Pancreas (tissue), 10 donors: ENCODE measurements at regions not wholly inside any gene's neighbourhood (a gene's known extent, or its start where the extent isn't known, plus 50 kb on each side); places are given as distances from the start of the nearest gene placed in this dataset.
A peak's percentile ranks its signal among the peaks of the same experiment; 100 is the strongest.
"Not testable (repeated sequence)": the region's sequence is repeated elsewhere in the genome, so short reads cannot be mapped to it uniquely, and the experiment has no call there.

ENCODE experiments used
- ATAC-seq, 4 donors: fragments of 200-7000 bp; cut with Tn5 transposase; one replicate each; pipeline versions ENCODE4 v1.8.0 to v1.9.1; 2020; ENCODE audit warnings: mild to moderate bottlenecking in 4 of 4, moderate library complexity in 4 of 4
- DNase-seq, 6 donors: peaks; one replicate each; pipeline ENCODE4 v3.0.0-alpha.2; 2020
- FAIRE-seq: peaks from 2 replicates; lab custom pipeline; 2012; peaks lifted over from hg19 to GRCh38; lab: Jason Lieb, UNC
- H3K27ac ChIP-seq, 4 donors: fragments of 200-600 bp; sonication (generic); 1 replicate in 3 of 4; 2 replicates in 1 of 4; pipeline versions ENCODE4 v1.5.0 to v1.8.0; 2020
- H3K27me3 ChIP-seq, 4 donors: fragments of 200-600 bp; one replicate each; pipeline ENCODE4 v1.8.0; 2021
- H3K36me3 ChIP-seq, 3 donors: fragments of 200-600 bp; sonication (generic) in 1 of 3; one replicate each; pipeline versions ENCODE4 v1.5.0 to v1.8.0; 2020 to 2021
- H3K4me1 ChIP-seq, 3 donors: fragments of 200-600 bp; one replicate each; pipeline ENCODE4 v1.8.0; 2021
- H3K4me3 ChIP-seq, 4 donors: fragments of 200-600 bp; sonication (generic) in 2 of 4; one replicate each; pipeline versions ENCODE4 v1.5.0 to v1.8.0; 2020 to 2021
- H3K9me3 ChIP-seq, 4 donors: fragments of 200-600 bp; one replicate each; pipeline ENCODE4 v1.8.0; 2021
- WGBS, 2 donors: extraction: QIAGEN DNeasy Blood & Tissue Kit; methylation state at CpG; one replicate each; pipeline ENCODE4 v1.1.7; 2013; 5-methylcytosine and 5-hydroxymethylcytosine counted together
- intact Hi-C, 3 donors: fragments of 100-400 bp; cut with DNase I; formaldehyde crosslinking; loops; one replicate each; pipeline versions ENCODE4 v1.11.1 to v1.14.2; 2022
- TF ChIP-seq, protein P1 (sequence below), 4 donors: fragments of 200-600 bp; sonication (generic) in 3 of 4; IDR thresholded peaks; one replicate each; pipeline versions ENCODE4 v1.5.0 to v1.8.0; 2021; ENCODE audit warnings: antibody characterized with exemption in 4 of 4
- donor health status: healthy with polysubstance abuse.
- donor health status: DM: no; HTN: no; CAD: no; lungs with moderate emphysema.
- donor health status: DM: no; HTN: no; CAD: no.
- donor health status: control.
- donor health status: control.
- donor health status: Bipolar disorder and iron deficiency.
- donor health status: DM: yes; HTN: yes; CAD: no.
- donor health status: DM: no; HTN: no; CAD: no.
- donor health status: DM: no; HTN: no; CAD: no.
- donor health status: DM: yes; HTN: yes; CAD: no.

DNA sequence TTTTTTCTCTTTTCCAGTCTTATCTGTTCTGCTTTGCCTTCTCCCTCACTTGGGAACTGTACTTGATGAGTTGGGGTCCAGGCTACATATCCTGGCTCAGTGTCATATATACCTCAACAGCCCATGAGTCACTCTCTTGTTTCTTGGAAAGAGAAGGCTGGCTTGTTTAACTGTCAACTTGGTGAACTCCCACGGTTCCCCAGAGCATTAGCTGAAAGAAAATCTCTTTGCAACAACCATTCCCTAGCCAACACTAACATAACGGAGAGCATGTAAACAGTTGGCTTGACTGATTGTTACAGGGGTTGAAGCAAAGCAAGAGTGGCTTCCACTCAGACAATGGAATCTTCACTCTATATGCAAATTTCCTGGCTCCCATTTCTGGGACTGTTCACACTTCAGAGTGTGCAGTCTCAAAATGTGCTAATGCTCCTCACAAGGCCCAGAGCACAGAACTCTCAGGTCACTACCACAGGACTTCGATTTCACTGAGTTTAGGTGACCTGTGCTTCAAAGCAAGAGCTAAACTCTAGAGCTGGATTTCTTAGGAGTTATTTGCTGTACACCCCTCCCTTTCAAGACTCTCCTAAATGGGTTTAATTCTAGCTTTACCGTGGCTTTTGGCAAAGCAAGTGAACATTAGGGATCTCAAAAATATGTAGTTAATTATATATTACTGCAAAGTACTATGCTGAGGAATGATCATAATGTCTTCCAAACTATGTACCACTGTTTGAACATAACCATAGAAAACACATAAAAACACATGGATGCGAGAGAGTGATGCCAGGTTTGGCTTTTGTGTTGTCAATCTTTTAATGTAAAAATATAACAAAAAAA lies 609.8 kb downstream of the RFPL4B start:
- DNase-seq (no peak), ATAC-seq (peak in 1 of 4 donors; percentile 37), FAIRE-seq (no peak)
- Histone ChIP-seq H3K36me3 (no peaks in the 10 kb centered on the region), H3K27ac (no peak overlapping the region), H3K4me1 (no peaks in the 10 kb centered on the region), H3K9me3 (no peaks in the 10 kb centered on the region), H3K27me3 (no peaks in the 10 kb centered on the region), H3K4me3 (no peak overlapping the region)
- intact Hi-C loops: no loop called here
- TF ChIP-seq, protein P1, sequence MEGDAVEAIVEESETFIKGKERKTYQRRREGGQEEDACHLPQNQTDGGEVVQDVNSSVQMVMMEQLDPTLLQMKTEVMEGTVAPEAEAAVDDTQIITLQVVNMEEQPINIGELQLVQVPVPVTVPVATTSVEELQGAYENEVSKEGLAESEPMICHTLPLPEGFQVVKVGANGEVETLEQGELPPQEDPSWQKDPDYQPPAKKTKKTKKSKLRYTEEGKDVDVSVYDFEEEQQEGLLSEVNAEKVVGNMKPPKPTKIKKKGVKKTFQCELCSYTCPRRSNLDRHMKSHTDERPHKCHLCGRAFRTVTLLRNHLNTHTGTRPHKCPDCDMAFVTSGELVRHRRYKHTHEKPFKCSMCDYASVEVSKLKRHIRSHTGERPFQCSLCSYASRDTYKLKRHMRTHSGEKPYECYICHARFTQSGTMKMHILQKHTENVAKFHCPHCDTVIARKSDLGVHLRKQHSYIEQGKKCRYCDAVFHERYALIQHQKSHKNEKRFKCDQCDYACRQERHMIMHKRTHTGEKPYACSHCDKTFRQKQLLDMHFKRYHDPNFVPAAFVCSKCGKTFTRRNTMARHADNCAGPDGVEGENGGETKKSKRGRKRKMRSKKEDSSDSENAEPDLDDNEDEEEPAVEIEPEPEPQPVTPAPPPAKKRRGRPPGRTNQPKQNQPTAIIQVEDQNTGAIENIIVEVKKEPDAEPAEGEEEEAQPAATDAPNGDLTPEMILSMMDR (IDR thresholded peaks at IDR 0.05): no peak
- WGBS, 2 donors: 57 to 70% methylated on average over 5 of the region's 5 CpGs

DNA sequence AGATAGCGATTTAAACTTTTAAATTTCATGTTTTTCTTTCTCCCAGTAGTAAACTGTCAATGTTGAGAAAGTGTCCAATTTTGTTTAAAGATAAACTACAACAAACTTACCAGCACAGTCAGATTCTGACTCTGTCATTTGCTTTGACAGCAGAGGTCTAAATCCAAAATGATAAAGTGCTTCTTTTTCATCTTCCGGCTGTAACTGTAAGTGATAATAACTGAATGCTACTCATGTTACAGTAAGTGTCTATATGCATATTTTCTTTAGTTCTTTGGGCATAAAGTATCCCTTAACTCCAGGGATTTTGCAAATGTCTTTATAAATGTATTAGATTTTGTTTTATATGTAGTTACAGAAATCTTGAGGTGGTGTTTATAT lies 610.4 kb downstream of the RFPL4B start:
- H3K36me3 ChIP-seq: no peaks in the 10 kb centered on the region
- no peak for ATAC-seq
- FAIRE-seq: no peak
- H3K27me3 ChIP-seq: no peaks in the 10 kb centered on the region
- no peak overlapping the region for H3K4me3 ChIP-seq
- H3K27ac ChIP-seq: no peak overlapping the region
- no peak for DNase-seq
- H3K9me3 ChIP-seq: no peaks in the 10 kb centered on the region
- intact Hi-C loops: no loop called here
- WGBS, 2 donors: 81 to 85% methylated on average over 2 of the region's 2 CpGs
- no peaks in the 10 kb centered on the region for H3K4me1 ChIP-seq
- TF ChIP-seq, protein P1 (IDR thresholded peaks at IDR 0.05): no peak

DNA sequence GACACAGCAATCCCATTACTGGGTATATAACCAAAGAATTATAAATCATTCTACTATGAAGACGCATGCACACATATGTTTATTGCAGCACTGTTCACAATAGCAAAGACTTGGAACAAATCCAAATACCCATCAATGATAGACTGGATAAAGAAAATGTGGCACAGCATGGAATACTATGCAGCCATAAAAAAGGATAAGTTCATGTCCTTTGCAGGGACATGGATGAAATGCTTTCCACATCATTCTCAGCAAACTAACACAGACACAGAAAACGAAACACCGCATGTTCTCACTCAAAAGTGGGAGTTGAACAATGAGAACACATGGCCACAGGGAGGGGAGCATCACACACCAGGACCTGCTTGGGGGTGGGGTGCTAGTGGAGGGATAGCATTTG lies 613.0 kb downstream of the RFPL4B start:
- H3K4me3 ChIP-seq, H3K4me1 ChIP-seq, ATAC-seq, H3K27ac ChIP-seq, DNase-seq, H3K27me3 ChIP-seq, H3K9me3 ChIP-seq, FAIRE-seq, H3K36me3 ChIP-seq, intact Hi-C loops: not testable (repeated sequence)
- 83 to 92% methylated on average over 3 of the region's 3 CpGs for WGBS, 2 donors

DNA sequence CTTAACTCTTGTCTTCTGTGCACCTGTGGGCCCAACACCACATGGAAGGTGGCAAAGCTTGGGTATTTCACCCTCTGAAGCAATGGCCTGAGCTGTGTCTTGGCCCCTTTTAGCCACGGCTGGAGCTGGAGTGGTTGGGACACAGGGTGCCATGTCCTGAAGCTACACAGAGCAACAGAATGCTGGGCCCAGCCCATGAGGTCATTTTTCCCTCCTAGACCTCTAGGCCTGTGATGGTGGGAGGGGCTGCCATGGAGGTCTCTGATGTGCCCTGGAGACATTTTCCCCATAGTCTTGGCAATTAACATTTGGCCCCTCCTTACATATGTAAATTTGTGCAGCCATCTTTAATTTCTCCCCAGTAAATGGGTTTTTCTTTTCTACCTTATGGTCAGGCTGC lies 620.8 kb downstream of the RFPL4B start:
- ATAC-seq: no peak
- intact Hi-C loops: no loop called here
- Histone ChIP-seq H3K4me1 (no peaks in the 10 kb centered on the region), H3K4me3 (no peak overlapping the region), H3K36me3 (no peaks in the 10 kb centered on the region), H3K27ac (no peak overlapping the region), H3K9me3 (no peaks in the 10 kb centered on the region), H3K27me3 (no peaks in the 10 kb centered on the region)
- peak in 1 of 6 donors; percentile 9 for DNase-seq
- FAIRE-seq: no peak
- WGBS, 2 donors: 78 to 100% methylated on average over 1 of the region's 1 CpG
- TF ChIP-seq, protein P1 (IDR thresholded peaks at IDR 0.05): no peak

DNA sequence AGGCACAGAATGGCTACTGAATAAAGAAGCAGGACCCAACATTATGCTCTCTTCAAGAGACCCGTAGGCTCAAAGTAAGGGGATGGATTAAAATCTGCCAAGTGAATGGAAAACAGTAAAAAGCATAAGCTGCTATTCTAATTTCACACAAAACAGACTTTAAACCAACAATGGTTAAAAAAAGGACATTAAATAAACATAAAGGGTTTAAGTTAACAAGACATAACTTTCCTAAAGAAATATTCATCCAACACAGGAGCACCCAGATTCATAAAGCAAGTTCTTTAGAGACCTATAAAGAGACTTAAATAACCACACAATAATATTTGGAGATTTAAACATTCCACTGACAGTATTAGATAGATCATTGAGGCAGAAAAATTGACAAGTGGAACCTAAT lies 624.5 kb downstream of the RFPL4B start:
- WGBS, 2 donors: 83 to 95% methylated on average over 1 of the region's 1 CpG
- no peak for DNase-seq

DNA sequence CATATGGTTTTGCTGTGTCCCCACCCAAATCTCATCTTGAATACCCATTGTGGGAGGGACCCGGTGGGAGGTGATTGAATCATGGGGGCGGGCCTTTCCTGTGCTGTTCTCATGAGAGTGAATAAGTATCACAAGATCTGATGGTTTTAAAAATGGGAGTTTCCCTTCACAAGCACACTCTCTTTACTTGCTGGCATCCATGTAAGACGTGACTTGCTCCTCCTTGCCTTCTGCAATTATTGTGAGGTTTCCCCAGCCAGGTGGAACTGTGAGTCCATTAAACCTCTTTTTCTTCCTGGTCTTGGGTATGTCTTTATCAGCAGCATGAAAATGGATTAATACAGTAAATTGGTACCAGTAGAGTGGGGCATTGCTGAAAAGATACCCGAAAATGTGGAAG lies 627.8 kb downstream of the RFPL4B start:
- DNase-seq, H3K36me3 ChIP-seq, H3K27ac ChIP-seq, intact Hi-C loops, H3K4me3 ChIP-seq, ATAC-seq, H3K9me3 ChIP-seq, H3K4me1 ChIP-seq, FAIRE-seq, H3K27me3 ChIP-seq: not testable (repeated sequence)
- WGBS, 2 donors: 75 to 90% methylated on average over 4 of the region's 4 CpGs

More for the DNA sequence above, 624.5 kb downstream of the RFPL4B start:
- Histone ChIP-seq H3K9me3 (no peaks in the 10 kb centered on the region), H3K4me1 (no peaks in the 10 kb centered on the region), H3K4me3 (no peak overlapping the region), H3K27ac (no peak overlapping the region), H3K36me3 (no peaks in the 10 kb centered on the region), H3K27me3 (no peaks in the 10 kb centered on the region)
- ATAC-seq (no peak), FAIRE-seq (no peak)
- TF ChIP-seq, protein P1 (IDR thresholded peaks at IDR 0.05): no peak
- intact Hi-C loops: no loop called here

DNA sequence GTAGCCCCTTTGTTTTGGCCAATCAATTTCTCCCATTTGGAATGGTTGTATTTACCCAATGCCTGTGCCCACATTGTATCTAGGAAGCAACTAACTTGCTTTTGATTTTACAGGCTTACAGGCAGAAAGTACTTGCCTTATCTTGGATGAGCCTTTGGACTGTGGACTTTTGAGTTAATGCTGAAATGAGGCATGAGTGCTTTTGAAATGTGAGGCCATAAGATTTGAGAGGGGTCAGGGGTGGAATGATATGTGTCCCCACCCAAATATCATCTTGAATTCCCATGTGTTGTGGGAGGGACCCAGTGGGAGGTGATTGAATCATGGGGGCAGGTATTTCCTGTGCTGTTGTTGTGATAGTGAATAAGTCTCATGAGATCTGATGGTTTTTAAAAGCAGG lies 629.4 kb downstream of the RFPL4B start:
- H3K4me1 ChIP-seq, H3K36me3 ChIP-seq, H3K27ac ChIP-seq, H3K4me3 ChIP-seq, ATAC-seq, DNase-seq, H3K27me3 ChIP-seq, intact Hi-C loops, FAIRE-seq, H3K9me3 ChIP-seq: not testable (repeated sequence)
